K562 (cell line): ENCODE measurements at regions not wholly inside any gene's neighbourhood (a gene's known extent, or its start where the extent isn't known, plus 50 kb on each side); places are given as distances from the start of the nearest gene placed in this dataset.

Experiments
- BCL6 ChIP-seq: fragments of 250-450 bp; sonication (Bioruptor Pico); IDR thresholded peaks from 2 replicates; pipeline ENCODE4 v1.4.0; 2020
- EGR1 ChIP-seq: fragments of 450-650 bp; conservative IDR thresholded peaks from 2 replicates; pipeline ENCODE4 v1.6.1; 2017; ENCODE audit warnings: mild to moderate bottlenecking
- MXI1 ChIP-seq: IDR thresholded peaks from 2 replicates; pipeline ENCODE4 v1.6.1; 2011; ENCODE audit warnings: low read depth, mild to moderate bottlenecking, improper control_type of control experiment, low read length
- SP1 ChIP-seq: sonication (generic); formaldehyde crosslinking; IDR thresholded peaks from 2 replicates; pipeline ENCODE4 v1.8.1; 2022; ENCODE audit warnings: mild to moderate bottlenecking, missing genetic modification reagents
- ZBTB1 ChIP-seq: sonication (generic); formaldehyde crosslinking; IDR thresholded peaks from 2 replicates; pipeline ENCODE4 v1.8.1; 2023; ENCODE audit warnings: missing genetic modification reagents, low read depth, mild to moderate bottlenecking, borderline replicate concordance
- TF ChIP-seq, protein P1 (sequence below): fragments of 250-450 bp; sonication (Bioruptor Pico); IDR thresholded peaks from 2 replicates; pipeline ENCODE4 v1.5.0; 2021; ENCODE audit warnings: mild to moderate bottlenecking, moderate library complexity

GRCh38 chr3:193835414-193835813 lies 242.4 kb downstream of the OPA1 start:
- TF ChIP-seq, protein P1, sequence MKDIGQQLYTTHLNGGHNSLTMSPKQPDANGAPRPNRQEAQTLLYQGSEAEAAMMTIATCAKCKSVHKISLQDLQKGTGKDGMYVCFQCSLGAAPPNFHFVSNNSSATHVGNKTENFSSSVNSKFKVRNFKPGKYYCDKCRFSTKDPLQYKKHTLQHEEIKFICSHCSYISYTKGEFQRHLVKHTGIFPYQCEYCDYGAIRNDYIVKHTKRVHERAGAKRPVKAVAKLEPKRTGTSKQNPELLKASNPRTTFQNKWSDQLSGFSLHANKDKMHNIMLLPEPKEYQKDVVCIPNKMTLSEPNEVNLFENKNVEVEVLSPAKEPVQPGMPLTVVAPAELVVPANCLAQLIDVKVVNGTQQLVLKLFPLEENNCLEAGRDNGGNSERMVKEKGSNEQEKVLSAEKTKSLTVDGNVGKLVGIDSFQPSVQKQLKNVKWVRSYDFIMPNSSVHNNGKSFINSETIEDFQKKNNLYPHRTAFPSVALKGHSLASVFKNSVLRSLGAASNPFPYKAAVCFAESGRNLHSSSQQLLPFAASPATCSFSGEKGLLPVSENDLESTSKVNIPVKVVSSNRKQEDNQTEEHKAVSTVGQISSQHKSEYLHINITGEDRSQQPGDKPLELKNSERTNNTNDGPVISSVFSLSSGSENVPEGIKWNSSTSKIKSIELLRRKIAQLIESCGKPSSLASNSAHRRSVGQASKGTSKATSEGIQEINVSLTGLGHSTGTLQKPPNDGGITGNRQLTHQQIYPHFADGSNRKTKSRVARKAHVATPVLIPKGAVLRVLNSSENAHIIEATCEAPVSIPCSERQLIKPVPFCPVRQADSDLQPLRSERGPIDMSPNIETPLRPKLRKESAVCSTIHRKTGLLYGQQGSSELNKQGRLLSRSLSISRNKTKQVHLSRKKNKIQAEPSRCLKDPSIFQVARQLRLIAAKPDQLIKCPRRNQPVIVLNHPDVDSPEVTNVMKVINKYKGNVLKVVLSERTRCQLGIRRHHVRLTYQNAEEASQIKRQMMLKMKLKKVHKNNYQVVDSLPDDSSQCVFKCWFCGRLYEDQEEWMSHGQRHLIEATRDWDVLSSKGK (CRISPR knock-in tag) = no peak
- TF ChIP-seq SP1 (CRISPR knock-in tag) (no peak), ZBTB1 (CRISPR knock-in tag) (no peak), EGR1 (no peak), MXI1 (no peak), BCL6 (no peak)
